K562 (cell line): ENCODE measurements at regions not wholly inside any gene's neighbourhood (a gene's known extent, or its start where the extent isn't known, plus 50 kb on each side); places are given as distances from the start of the nearest gene placed in this dataset.

Experiments
- ATAC-seq: fragments of 200-7000 bp; cut with Tn5 transposase; 3 replicates; pipeline ENCODE4 v1.9.1; 2020; ENCODE audit warnings: moderate library complexity
- BruUV-seq: library from RNA; stranded (reverse); fragments of 400-500 nt; replicated peaks from 2 replicates; lab custom pipeline; 2021; lab: Mats Ljungman, UMichigan
- CTCF ChIA-PET: fragments of 300-600 bp; formaldehyde crosslinking; extraction: SDS; loops from one replicate; lab custom pipeline; 2021; ENCODE audit warnings: low intra/inter-chr PET ratio; lab: Yijun Ruan, JAX
- POLR2A ChIA-PET: fragments of 300-600, 350-650 bp; sonication (Branson Sonifier 250); formaldehyde crosslinking; extraction: SDS; loops from one replicate; lab custom pipeline; 2021; ENCODE audit warnings: antibody characterized with exemption, inconsistent platforms; lab: Yijun Ruan, JAX
- DNase-seq, 4 experiments: peaks; one replicate each; pipeline versions ENCODE4 v3.0.0 to v3.0.0-alpha.2; 2011 to 2018; ENCODE audit warnings: low spot score in 3 of 4, mixed read lengths in 3 of 4; ENCODE audit errors: extremely low read depth in 1 of 4
- FAIRE-seq: peaks from 2 replicates; lab custom pipeline; 2011; peaks lifted over from hg19 to GRCh38; lab: Jason Lieb, UNC
- H2AFZ ChIP-seq: 2 replicates; pipeline ENCODE4 v1.6.0; 2011; ENCODE audit warnings: low read depth, low read length, control low read depth, inconsistent platforms
- H3K27ac ChIP-seq: fragments of 200-600 bp; 3 replicates; pipeline ENCODE4 v1.8.0; 2011; ENCODE audit warnings: low read depth, mild to moderate bottlenecking, control low read depth, inconsistent platforms, low read length, moderate library complexity, mixed read lengths; ENCODE audit errors: extremely low read depth
- H3K27me3 ChIP-seq, 2 experiments: fragments of 300-600 bp in 1 of 2; 2 replicates in 1 of 2; 3 replicates in 1 of 2; pipeline versions ENCODE4 v1.6.0 to v1.8.0; 2011; ENCODE audit warnings: inconsistent platforms in 2 of 2, low read length in 2 of 2, mild to moderate bottlenecking in 1 of 2, mixed read lengths in 1 of 2, moderate library complexity in 1 of 2; ENCODE audit not compliant: control insufficient read depth in 2 of 2, insufficient read depth in 2 of 2
- H3K36me3 ChIP-seq: fragments of 300-600 bp; 3 replicates; pipeline ENCODE4 v1.8.0; 2011; ENCODE audit warnings: mild to moderate bottlenecking, low read length, inconsistent platforms; ENCODE audit not compliant: control insufficient read depth, insufficient read depth
- H3K4me1 ChIP-seq, 2 experiments: fragments of 200-600 bp in 1 of 2; replicated peaks in 1 of 2; 2 replicates in 1 of 2; 3 replicates in 1 of 2; pipeline versions ENCODE4 v1.5.1 to v1.8.0; 2011; ENCODE audit warnings: inconsistent platforms in 2 of 2, low read length in 2 of 2, mild to moderate bottlenecking in 1 of 2, mixed read lengths in 1 of 2, moderate library complexity in 1 of 2; ENCODE audit not compliant: control insufficient read depth in 2 of 2, insufficient read depth in 2 of 2
- H3K4me2 ChIP-seq: 2 replicates; pipeline ENCODE4 v1.6.1; 2011; ENCODE audit warnings: low read length, control low read depth, inconsistent platforms, mixed read lengths; ENCODE audit not compliant: insufficient read depth
- H3K4me3 ChIP-seq: fragments of 200-600 bp; sonication (generic), shearing (Covaris generic); 2 replicates; pipeline ENCODE4 v1.5.1; 2016; ENCODE audit warnings: control low read depth, inconsistent platforms
- H3K79me2 ChIP-seq: fragments of 200-600 bp; 3 replicates; pipeline ENCODE4 v1.8.0; 2011; ENCODE audit warnings: low read length, inconsistent platforms; ENCODE audit not compliant: control insufficient read depth, insufficient read depth
- H3K9ac ChIP-seq, 2 experiments: 2 replicates each; pipeline versions ENCODE4 v1.6.0 to v1.6.1; 2011; ENCODE audit warnings: low read depth in 2 of 2, low read length in 2 of 2, control low read depth in 1 of 2, inconsistent platforms in 1 of 2, mild to moderate bottlenecking in 1 of 2, mixed read lengths in 1 of 2; ENCODE audit not compliant: insufficient read depth in 1 of 2
- H3K9me1 ChIP-seq: one replicate; pipeline ENCODE4 v1.6.0; 2011; ENCODE audit warnings: inconsistent platforms, mild to moderate bottlenecking, low read length, moderate library complexity; ENCODE audit not compliant: control insufficient read depth, insufficient read depth
- H3K9me3 ChIP-seq: replicated peaks from 2 replicates; pipeline ENCODE4 v1.5.1; 2011; ENCODE audit warnings: low read depth, low read length, inconsistent platforms; ENCODE audit not compliant: control insufficient read depth, insufficient read depth
- H4K20me1 ChIP-seq: replicated peaks from 2 replicates; pipeline ENCODE4 v1.6.1; 2011; ENCODE audit warnings: low read length, inconsistent platforms, mixed read lengths; ENCODE audit not compliant: control insufficient read depth, insufficient read depth
- RBM25 ChIP-seq: fragments of 200-400 bp; formaldehyde crosslinking; IDR thresholded peaks from 2 replicates; pipeline ENCODE4 v1.6.1; 2018; ENCODE audit warnings: low read length, low read depth, moderate library complexity; ENCODE audit not compliant: severe bottlenecking
- WGBS: fragments of 100-300 bp; shearing (Covaris generic); methylation state at CpG from one replicate; pipeline ENCODE4 v1.1.6; 2016; ENCODE audit warnings: low coverage, mixed read lengths; ENCODE audit not compliant: insufficient coverage; ENCODE audit errors: missing lambda C conversion rate; 5-methylcytosine and 5-hydroxymethylcytosine counted together
- in situ Hi-C: fragments of 300-500 bp; cut with MboI; formaldehyde crosslinking; loops from 4 replicates; pipeline ENCODE4 v1.15.0; 2018; ENCODE audit warnings: inconsistent platforms, mixed read lengths
- intact Hi-C: fragments of 100-400 bp; cut with micrococcal nuclease; formaldehyde crosslinking; loops from 2 replicates; pipeline ENCODE4 v1.14.2; 2022
- TF ChIP-seq, protein P1 (sequence below), 2 experiments: fragments of 150-350 bp in 1 of 2; IDR thresholded peaks; 2 replicates each; pipeline ENCODE4 v1.6.1; 2012 to 2016; ENCODE audit warnings: low read depth in 2 of 2, low read length in 2 of 2, mild to moderate bottlenecking in 1 of 2, moderate library complexity in 1 of 2

DNA sequence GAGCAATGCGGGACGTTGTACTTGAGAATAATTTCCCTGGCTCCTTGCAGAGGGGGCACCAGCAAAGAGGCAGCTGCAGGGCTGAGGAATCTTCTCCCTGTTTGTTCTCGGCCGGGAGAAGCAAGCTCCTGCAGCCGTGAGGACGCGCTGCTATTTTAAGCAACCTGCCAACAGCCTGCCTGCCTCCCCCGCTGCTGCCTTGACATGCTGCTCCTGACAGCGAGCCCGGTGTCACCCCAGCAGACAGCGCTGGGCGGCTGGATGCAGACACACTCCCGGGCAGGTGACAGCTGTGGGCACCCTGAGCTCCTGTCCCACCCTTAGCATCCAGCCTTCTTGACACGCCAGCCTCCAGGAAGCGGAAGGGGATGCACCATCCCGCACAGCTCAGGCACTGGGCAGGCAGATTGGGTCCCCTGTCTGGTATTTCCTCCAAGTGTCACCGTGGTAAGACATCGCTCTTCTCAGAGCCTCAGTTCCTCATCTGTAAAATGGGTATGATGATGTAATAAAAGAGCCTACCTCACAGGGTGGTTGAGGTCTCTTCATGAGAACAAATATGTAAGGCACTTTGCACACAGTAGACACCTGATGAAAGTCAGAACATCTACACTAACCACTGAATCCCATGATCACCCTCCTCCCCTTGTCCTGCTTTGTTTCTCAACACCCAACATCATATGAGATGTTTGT lies 530.6 kb downstream of the MN1 start:
- Histone ChIP-seq H4K20me1 (no peaks in the 10 kb centered on the region), H3K4me2 (no peak overlapping the region), H3K4me1 (no peaks in the 10 kb centered on the region), H2AFZ (no peak overlapping the region), H3K36me3 (no peaks in the 10 kb centered on the region), H3K27me3 (no peaks in the 10 kb centered on the region; a peak in 1 of 5 replicates), H3K9me1 (no peaks in the 10 kb centered on the region), H3K27ac (no peak overlapping the region), H3K79me2 (no peaks in the 10 kb centered on the region), H3K9ac (no peak overlapping the region), H3K9me3 (no peaks in the 10 kb centered on the region)
- CTCF ChIA-PET: no interaction called here
- no peak for FAIRE-seq
- POLR2A ChIA-PET: interaction anchor here (0.6 kb wide), 1 partner anchor 732 kb away, joined by 4 read pairs; no protein-coding TSS in a partner anchor
- DNase-seq: no peak
- BruUV-seq: no TSS peak
- no peak for ATAC-seq
- in situ Hi-C loops: no loop called here
- intact Hi-C loops: no loop called here
- WGBS: 2% methylated on average over 15 of the region's 18 CpGs
- TF ChIP-seq RBM25: peak; percentile 52
- TF ChIP-seq, protein P1, sequence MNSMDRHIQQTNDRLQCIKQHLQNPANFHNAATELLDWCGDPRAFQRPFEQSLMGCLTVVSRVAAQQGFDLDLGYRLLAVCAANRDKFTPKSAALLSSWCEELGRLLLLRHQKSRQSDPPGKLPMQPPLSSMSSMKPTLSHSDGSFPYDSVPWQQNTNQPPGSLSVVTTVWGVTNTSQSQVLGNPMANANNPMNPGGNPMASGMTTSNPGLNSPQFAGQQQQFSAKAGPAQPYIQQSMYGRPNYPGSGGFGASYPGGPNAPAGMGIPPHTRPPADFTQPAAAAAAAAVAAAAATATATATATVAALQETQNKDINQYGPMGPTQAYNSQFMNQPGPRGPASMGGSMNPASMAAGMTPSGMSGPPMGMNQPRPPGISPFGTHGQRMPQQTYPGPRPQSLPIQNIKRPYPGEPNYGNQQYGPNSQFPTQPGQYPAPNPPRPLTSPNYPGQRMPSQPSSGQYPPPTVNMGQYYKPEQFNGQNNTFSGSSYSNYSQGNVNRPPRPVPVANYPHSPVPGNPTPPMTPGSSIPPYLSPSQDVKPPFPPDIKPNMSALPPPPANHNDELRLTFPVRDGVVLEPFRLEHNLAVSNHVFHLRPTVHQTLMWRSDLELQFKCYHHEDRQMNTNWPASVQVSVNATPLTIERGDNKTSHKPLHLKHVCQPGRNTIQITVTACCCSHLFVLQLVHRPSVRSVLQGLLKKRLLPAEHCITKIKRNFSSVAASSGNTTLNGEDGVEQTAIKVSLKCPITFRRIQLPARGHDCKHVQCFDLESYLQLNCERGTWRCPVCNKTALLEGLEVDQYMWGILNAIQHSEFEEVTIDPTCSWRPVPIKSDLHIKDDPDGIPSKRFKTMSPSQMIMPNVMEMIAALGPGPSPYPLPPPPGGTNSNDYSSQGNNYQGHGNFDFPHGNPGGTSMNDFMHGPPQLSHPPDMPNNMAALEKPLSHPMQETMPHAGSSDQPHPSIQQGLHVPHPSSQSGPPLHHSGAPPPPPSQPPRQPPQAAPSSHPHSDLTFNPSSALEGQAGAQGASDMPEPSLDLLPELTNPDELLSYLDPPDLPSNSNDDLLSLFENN (IDR thresholded peaks at IDR 0.05; ENCODE audit: low read depth in 2 of 2, low read length in 2 of 2): no peak
- TF ChIP-seq, all 486 proteins: peak for 1
- H3K4me3 ChIP-seq: no peak overlapping the region
